ENCODE measurements at regions not wholly inside any gene's neighbourhood (a gene's known extent, or its start where the extent isn't known, plus 50 kb on each side); places are given as distances from the start of the nearest gene placed in this dataset.

- no peaks in the 10 kb centered on the region for H3K27me3 ChIP-seq
- no peak overlapping the region for H2AFZ ChIP-seq
- peaks cover 11% of the 10 kb centered on the region for H3K4me1 ChIP-seq (ENCODE audit: insufficient read depth)
- no peaks in the 10 kb centered on the region for H3K79me2 ChIP-seq
- no peaks in the 10 kb centered on the region for H4K20me1 ChIP-seq (ENCODE audit: insufficient read depth, poor library complexity, severe bottlenecking)
- DNase-seq (ENCODE audit: low spot score) = no peak
- H3K9me2 ChIP-seq (replicated peaks; ENCODE audit: insufficient read depth) = no peaks in the 10 kb centered on the region
- no peaks in the 10 kb centered on the region for H3K36me3 ChIP-seq (replicated peaks; ENCODE audit: insufficient read depth, low read depth)
- H3K4me3 ChIP-seq = no peak overlapping the region
- TF ChIP-seq EZH2 (IDR thresholded peaks at IDR 0.05; ENCODE audit: borderline replicate concordance) (no peak), EZH2phosphoT487 (IDR thresholded peaks at IDR 0.05; ENCODE audit: low read depth, severe bottlenecking, unreplicated experiment) (no peak)
- TF ChIP-seq, protein P1, sequence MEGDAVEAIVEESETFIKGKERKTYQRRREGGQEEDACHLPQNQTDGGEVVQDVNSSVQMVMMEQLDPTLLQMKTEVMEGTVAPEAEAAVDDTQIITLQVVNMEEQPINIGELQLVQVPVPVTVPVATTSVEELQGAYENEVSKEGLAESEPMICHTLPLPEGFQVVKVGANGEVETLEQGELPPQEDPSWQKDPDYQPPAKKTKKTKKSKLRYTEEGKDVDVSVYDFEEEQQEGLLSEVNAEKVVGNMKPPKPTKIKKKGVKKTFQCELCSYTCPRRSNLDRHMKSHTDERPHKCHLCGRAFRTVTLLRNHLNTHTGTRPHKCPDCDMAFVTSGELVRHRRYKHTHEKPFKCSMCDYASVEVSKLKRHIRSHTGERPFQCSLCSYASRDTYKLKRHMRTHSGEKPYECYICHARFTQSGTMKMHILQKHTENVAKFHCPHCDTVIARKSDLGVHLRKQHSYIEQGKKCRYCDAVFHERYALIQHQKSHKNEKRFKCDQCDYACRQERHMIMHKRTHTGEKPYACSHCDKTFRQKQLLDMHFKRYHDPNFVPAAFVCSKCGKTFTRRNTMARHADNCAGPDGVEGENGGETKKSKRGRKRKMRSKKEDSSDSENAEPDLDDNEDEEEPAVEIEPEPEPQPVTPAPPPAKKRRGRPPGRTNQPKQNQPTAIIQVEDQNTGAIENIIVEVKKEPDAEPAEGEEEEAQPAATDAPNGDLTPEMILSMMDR (IDR thresholded peaks at IDR 0.05; ENCODE audit: poor library complexity) = no peak
- no peaks in the 10 kb centered on the region for H3K9me3 ChIP-seq (ENCODE audit: low read depth)
- peak overlapping the region; percentile 0 for H3K27ac ChIP-seq
- H3K4me2 ChIP-seq = no peak overlapping the region
Observed at GRCh38 chr7:84363741-84364140, 169.2 kb upstream of the SEMA3A start.

DNA sequence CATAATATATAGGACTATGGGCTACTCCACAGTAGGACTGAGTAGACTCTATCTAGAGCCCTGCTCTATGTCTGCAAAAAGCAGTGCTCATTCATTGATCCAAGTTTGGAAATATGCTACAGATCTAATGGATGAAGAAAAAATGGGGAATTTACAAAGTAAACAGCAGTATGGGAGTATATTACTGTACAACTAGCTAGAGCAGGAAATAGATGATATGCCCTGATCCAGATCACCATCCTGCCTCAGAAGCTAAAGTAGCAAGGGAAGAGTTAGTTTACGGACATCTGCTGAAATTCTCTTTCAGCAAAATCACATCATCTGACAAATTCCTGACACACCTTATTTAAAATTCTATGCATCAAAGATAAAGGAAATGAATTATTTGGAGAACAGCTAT, 168.2 kb upstream of the SEMA3A start:
- TF ChIP-seq EZH2phosphoT487 (IDR thresholded peaks at IDR 0.05; ENCODE audit: low read depth, severe bottlenecking, unreplicated experiment) = no peak
- TF ChIP-seq, protein P1 (IDR thresholded peaks at IDR 0.05; ENCODE audit: poor library complexity) = no peak
- TF ChIP-seq EZH2 (IDR thresholded peaks at IDR 0.05; ENCODE audit: borderline replicate concordance) = no peak
- Histone ChIP-seq H3K27ac (peak overlapping the region; percentile 0), H3K4me2 (no peak overlapping the region), H3K4me1 (ENCODE audit: insufficient read depth) (peaks cover 11% of the 10 kb centered on the region), H2AFZ (no peak overlapping the region), H3K27me3 (no peaks in the 10 kb centered on the region), H3K79me2 (no peaks in the 10 kb centered on the region), H4K20me1 (ENCODE audit: insufficient read depth, poor library complexity, severe bottlenecking) (no peaks in the 10 kb centered on the region), H3K4me3 (no peak overlapping the region), H3K9me2 (replicated peaks; ENCODE audit: insufficient read depth) (no peaks in the 10 kb centered on the region), H3K9me3 (ENCODE audit: low read depth) (no peaks in the 10 kb centered on the region), H3K36me3 (replicated peaks; ENCODE audit: insufficient read depth, low read depth) (no peaks in the 10 kb centered on the region)
- 74% methylated on average over 1 of the region's 1 CpG for WGBS (ENCODE audit: low lambda C conversion rate, missing lambda C conversion rate)
- DNase-seq (ENCODE audit: low spot score) = no peak

GRCh38 chr7:84362360-84362759, 167.8 kb upstream of the SEMA3A start:
- no peak for TF ChIP-seq EZH2 (IDR thresholded peaks at IDR 0.05; ENCODE audit: borderline replicate concordance)
- no peak for TF ChIP-seq EZH2phosphoT487 (IDR thresholded peaks at IDR 0.05; ENCODE audit: low read depth, severe bottlenecking, unreplicated experiment)
- TF ChIP-seq, protein P1 (IDR thresholded peaks at IDR 0.05; ENCODE audit: poor library complexity) = no peak
- H4K20me1 ChIP-seq (ENCODE audit: insufficient read depth, poor library complexity, severe bottlenecking) = no peaks in the 10 kb centered on the region
- WGBS (ENCODE audit: low lambda C conversion rate, missing lambda C conversion rate) = 66% methylated on average over 3 of the region's 3 CpGs
- no peaks in the 10 kb centered on the region for H3K36me3 ChIP-seq (replicated peaks; ENCODE audit: insufficient read depth, low read depth)
- H3K4me3 ChIP-seq = no peak overlapping the region
- no peaks in the 10 kb centered on the region for H3K9me3 ChIP-seq (ENCODE audit: low read depth)
- H3K79me2 ChIP-seq = no peaks in the 10 kb centered on the region
- H2AFZ ChIP-seq = no peak overlapping the region
- no peaks in the 10 kb centered on the region for H3K27me3 ChIP-seq
- DNase-seq (ENCODE audit: low spot score) = no peak
- no peaks in the 10 kb centered on the region for H3K9me2 ChIP-seq (replicated peaks; ENCODE audit: insufficient read depth)
- no peak overlapping the region for H3K4me2 ChIP-seq
- no peak overlapping the region for H3K27ac ChIP-seq
- H3K4me1 ChIP-seq (ENCODE audit: insufficient read depth) = peaks cover 11% of the 10 kb centered on the region

GRCh38 chr7:84354866-84355265, 160.3 kb upstream of the SEMA3A start:
- Histone ChIP-seq H3K9me3 (ENCODE audit: low read depth) (no peaks in the 10 kb centered on the region), H3K79me2 (no peaks in the 10 kb centered on the region), H4K20me1 (ENCODE audit: insufficient read depth, poor library complexity, severe bottlenecking) (no peaks in the 10 kb centered on the region), H3K4me2 (no peak overlapping the region), H3K4me3 (no peak overlapping the region), H3K36me3 (replicated peaks; ENCODE audit: insufficient read depth, low read depth) (no peaks in the 10 kb centered on the region), H3K9me2 (replicated peaks; ENCODE audit: insufficient read depth) (no peaks in the 10 kb centered on the region), H3K4me1 (ENCODE audit: insufficient read depth) (no peaks in the 10 kb centered on the region), H3K27ac (no peak overlapping the region), H3K27me3 (no peaks in the 10 kb centered on the region), H2AFZ (no peak overlapping the region)
- 97% methylated on average over 1 of the region's 1 CpG for WGBS (ENCODE audit: low lambda C conversion rate, missing lambda C conversion rate)
- no peak for DNase-seq (ENCODE audit: low spot score)
- TF ChIP-seq, protein P1 (IDR thresholded peaks at IDR 0.05; ENCODE audit: poor library complexity) = no peak
- TF ChIP-seq EZH2 (IDR thresholded peaks at IDR 0.05; ENCODE audit: borderline replicate concordance) = no peak
- TF ChIP-seq EZH2phosphoT487 (IDR thresholded peaks at IDR 0.05; ENCODE audit: low read depth, severe bottlenecking, unreplicated experiment) = no peak
